ENCODE measurements at regions not wholly inside any gene's neighbourhood (a gene's known extent, or its start where the extent isn't known, plus 50 kb on each side); places are given as distances from the start of the nearest gene placed in this dataset.

GRCh38 chr4:147318586-147318985 lies 162.3 kb upstream of the EDNRA start:
- TF ChIP-seq POLR2A (IDR thresholded peaks at IDR 0.05; ENCODE audit: extremely low read depth, insufficient read length): no peak
- TF ChIP-seq CTCF (IDR thresholded peaks at IDR 0.05; ENCODE audit: low read depth, low read length): no peak
